Progenitor cell of endocrine pancreas (in vitro differentiated cells): ENCODE measurements at regions not wholly inside any gene's neighbourhood (a gene's known extent, or its start where the extent isn't known, plus 50 kb on each side); places are given as distances from the start of the nearest gene placed in this dataset.
"Not testable (repeated sequence)": the region's sequence is repeated elsewhere in the genome, so short reads cannot be mapped to it uniquely, and the experiment has no call there.

ENCODE experiments used
- DNase-seq: peaks from one replicate; pipeline ENCODE4 v3.0.0; 2021; ENCODE audit warnings: low spot score; ENCODE audit not compliant: unreplicated experiment
- H3K27ac Mint-ChIP-seq: 2 replicates; pipeline ENCODE4 v1.8.0; 2021; ENCODE audit warnings: mild to moderate bottlenecking, moderate library complexity, mixed read lengths
- H3K27me3 Mint-ChIP-seq: 2 replicates; pipeline ENCODE4 v1.8.0; 2021; ENCODE audit warnings: mixed read lengths
- H3K36me3 Mint-ChIP-seq: 2 replicates; pipeline ENCODE4 v1.8.0; 2022; ENCODE audit warnings: mixed read lengths; ENCODE audit not compliant: insufficient read depth
- H3K4me1 Mint-ChIP-seq: 2 replicates; pipeline ENCODE4 v1.8.0; 2021; ENCODE audit warnings: low read depth, mixed read lengths
- H3K4me3 Mint-ChIP-seq: 2 replicates; pipeline ENCODE4 v1.8.0; 2021; ENCODE audit warnings: low read depth, mild to moderate bottlenecking, moderate library complexity, mixed read lengths
- H3K9me3 Mint-ChIP-seq: 2 replicates; pipeline ENCODE4 v1.8.0; 2021; ENCODE audit warnings: low read depth, mixed read lengths
- TF ChIP-seq, protein P1 (sequence below): fragments of 200-600 bp; sonication (generic); IDR thresholded peaks from one replicate; pipeline ENCODE4 v1.5.0; 2021; ENCODE audit warnings: antibody characterized with exemption, mild to moderate bottlenecking; ENCODE audit not compliant: unreplicated experiment

DNA sequence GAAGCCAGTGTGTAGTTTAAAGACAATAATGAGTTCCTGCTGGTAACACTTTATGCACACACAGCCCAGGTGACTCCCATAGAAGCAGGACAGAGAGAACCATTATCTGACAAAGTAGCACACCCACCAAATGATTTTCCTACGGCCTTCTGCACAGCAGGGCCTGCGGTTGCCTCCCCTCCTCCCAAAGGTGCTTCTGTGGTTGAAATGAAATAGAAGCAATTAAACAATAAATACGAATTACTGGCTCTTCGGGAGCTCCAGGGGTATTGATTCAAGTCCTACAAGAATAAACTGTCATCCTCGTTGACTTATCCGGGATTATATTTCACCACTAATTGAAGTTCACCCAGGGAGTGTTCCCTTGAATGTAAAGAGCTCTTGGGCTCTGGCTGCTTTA lies 172.1 kb downstream of the ACTR3B start:
- H3K9me3 Mint-ChIP-seq = peaks cover 6% of the 10 kb centered on the region
- no peaks in the 10 kb centered on the region for H3K27me3 Mint-ChIP-seq
- no peaks in the 10 kb centered on the region for H3K4me1 Mint-ChIP-seq
- H3K27ac Mint-ChIP-seq = no peak overlapping the region
- no peaks in the 10 kb centered on the region for H3K36me3 Mint-ChIP-seq
- H3K4me3 Mint-ChIP-seq = no peak overlapping the region
- DNase-seq = no peak
- TF ChIP-seq, protein P1, sequence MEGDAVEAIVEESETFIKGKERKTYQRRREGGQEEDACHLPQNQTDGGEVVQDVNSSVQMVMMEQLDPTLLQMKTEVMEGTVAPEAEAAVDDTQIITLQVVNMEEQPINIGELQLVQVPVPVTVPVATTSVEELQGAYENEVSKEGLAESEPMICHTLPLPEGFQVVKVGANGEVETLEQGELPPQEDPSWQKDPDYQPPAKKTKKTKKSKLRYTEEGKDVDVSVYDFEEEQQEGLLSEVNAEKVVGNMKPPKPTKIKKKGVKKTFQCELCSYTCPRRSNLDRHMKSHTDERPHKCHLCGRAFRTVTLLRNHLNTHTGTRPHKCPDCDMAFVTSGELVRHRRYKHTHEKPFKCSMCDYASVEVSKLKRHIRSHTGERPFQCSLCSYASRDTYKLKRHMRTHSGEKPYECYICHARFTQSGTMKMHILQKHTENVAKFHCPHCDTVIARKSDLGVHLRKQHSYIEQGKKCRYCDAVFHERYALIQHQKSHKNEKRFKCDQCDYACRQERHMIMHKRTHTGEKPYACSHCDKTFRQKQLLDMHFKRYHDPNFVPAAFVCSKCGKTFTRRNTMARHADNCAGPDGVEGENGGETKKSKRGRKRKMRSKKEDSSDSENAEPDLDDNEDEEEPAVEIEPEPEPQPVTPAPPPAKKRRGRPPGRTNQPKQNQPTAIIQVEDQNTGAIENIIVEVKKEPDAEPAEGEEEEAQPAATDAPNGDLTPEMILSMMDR = no peak

DNA sequence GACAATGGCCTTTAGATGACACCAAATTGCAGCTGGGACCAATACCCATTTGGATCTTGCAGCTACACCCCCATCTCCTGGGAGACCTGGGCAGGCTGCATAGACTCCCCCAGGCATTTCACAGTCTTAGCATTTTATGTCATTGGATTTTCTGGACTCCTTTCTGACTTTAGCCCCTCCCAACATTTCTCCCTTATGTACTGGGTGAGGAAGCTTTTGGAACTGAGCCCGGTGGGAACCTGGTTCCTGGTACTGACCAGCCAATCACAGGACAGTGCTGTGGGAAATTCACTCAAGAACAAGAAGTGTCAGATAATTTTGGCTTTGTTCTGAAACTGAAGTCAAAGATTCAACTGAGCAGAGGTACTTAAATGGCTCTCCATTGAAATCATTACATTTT lies 177.7 kb downstream of the ACTR3B start:
- Mint-ChIP-seq H3K9me3 (no peaks in the 10 kb centered on the region), H3K36me3 (no peaks in the 10 kb centered on the region), H3K4me3 (no peak overlapping the region), H3K4me1 (no peaks in the 10 kb centered on the region), H3K27me3 (peaks cover 3% of the 10 kb centered on the region), H3K27ac (no peak overlapping the region)
- TF ChIP-seq, protein P1 = no peak
- no peak for DNase-seq

DNA sequence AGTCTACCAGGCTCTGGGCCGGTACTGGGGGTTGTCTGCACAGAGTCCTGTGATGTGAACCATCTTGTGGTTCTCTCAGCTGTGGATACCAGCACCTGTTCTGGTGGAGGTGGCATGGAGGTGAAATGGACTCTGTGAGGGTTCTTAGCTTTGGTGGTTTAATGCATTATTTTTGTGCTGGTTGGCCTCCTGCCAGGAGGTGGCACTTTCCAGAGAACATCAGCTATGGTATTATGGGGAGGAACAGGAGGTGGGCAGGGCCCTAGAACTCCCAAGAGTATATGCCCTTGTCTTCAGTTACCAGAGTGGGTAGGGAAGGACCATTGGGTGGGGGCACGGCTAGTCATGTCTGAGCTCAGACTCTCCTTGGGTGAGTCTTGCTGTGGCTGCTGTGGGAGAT lies 187.1 kb downstream of the ACTR3B start:
- H3K4me3 Mint-ChIP-seq, DNase-seq, H3K27ac Mint-ChIP-seq, H3K27me3 Mint-ChIP-seq, H3K4me1 Mint-ChIP-seq, H3K9me3 Mint-ChIP-seq, H3K36me3 Mint-ChIP-seq: not testable (repeated sequence)

DNA sequence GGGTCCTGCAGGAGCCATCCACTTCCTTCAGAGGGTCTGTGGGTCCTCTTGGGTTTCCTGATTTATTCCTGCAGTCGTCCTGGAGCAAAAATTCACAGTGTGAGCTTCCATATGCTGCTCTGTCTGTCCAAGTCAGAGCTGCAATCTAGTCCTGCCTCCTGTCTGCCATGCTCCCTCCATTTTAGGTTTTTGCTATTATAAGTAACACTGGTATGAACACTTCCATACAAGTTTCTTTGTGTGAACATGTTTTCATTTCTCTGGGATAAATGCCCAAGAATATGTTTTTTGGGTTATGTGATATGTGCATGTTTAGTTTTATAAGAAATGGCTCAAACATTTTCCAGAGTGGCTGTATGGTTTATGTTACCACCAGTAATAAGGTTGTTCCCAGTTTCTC lies 188.1 kb downstream of the ACTR3B start:
- Mint-ChIP-seq H3K27me3 (no peaks in the 10 kb centered on the region), H3K4me1 (no peaks in the 10 kb centered on the region), H3K27ac (no peak overlapping the region), H3K36me3 (no peaks in the 10 kb centered on the region), H3K4me3 (no peak overlapping the region), H3K9me3 (peaks cover 8% of the 10 kb centered on the region)
- TF ChIP-seq, protein P1 = no peak
- DNase-seq = no peak

DNA sequence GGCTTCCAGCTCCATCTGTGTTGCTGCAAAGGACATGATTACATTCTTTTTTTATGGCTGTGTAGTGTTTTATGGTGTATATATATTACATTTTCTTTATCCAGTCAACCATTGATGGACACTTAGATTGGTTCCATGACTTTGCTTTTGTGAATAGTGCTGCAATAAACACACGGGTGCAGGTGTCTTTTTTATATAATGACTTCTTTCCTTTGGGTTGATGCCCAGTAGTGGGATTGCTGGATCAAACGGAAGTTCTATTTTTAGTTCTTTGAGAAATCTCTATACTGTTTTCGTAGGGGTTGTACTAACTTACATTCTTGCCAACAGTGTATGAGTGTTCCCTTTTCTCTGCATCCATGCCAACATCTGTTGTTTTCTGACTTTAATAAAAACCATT lies 189.7 kb downstream of the ACTR3B start:
- H3K36me3 Mint-ChIP-seq = no peaks in the 10 kb centered on the region
- no peak overlapping the region for H3K27ac Mint-ChIP-seq
- H3K4me1 Mint-ChIP-seq = no peaks in the 10 kb centered on the region
- H3K9me3 Mint-ChIP-seq = peaks cover 8% of the 10 kb centered on the region
- no peaks in the 10 kb centered on the region for H3K27me3 Mint-ChIP-seq
- no peak overlapping the region for H3K4me3 Mint-ChIP-seq
- TF ChIP-seq, protein P1 = no peak
- DNase-seq = no peak

DNA sequence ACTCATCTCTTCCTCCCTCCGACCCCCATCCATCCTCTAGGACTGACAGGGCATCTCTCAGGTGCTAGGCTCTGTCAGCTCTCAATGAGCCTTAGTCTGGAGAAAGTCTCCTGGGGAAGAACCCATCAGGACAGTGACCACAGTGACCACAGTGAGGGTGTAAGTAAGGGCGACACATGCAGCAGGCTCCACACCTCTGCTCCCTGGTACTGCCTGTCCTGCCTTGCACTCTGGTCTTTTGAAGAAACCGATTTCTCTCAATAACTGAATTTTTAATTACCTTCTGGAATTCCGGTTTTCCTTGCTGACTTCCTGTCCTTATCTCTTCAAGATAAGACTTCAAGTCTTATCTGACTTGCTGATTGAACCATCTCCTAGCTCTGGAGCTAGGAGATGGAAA lies 190.2 kb downstream of the ACTR3B start:
- TF ChIP-seq, protein P1 = no peak
- Mint-ChIP-seq H3K27me3 (no peaks in the 10 kb centered on the region), H3K27ac (no peak overlapping the region), H3K9me3 (peaks cover 8% of the 10 kb centered on the region), H3K36me3 (no peaks in the 10 kb centered on the region), H3K4me3 (no peak overlapping the region), H3K4me1 (no peaks in the 10 kb centered on the region)
- no peak for DNase-seq
